Fibroblast of villous mesenchyme (primary cell): ENCODE measurements at regions not wholly inside any gene's neighbourhood (a gene's known extent, or its start where the extent isn't known, plus 50 kb on each side); places are given as distances from the start of the nearest gene placed in this dataset.

Experiments used
- DNase-seq: peaks from one replicate; pipeline ENCODE4 v3.0.0-alpha.2; 2010; ENCODE audit warnings: low read depth
- H3K4me3 ChIP-seq: 2 replicates; pipeline ENCODE4 v1.5.1; 2011; ENCODE audit warnings: low read depth, mild to moderate bottlenecking, low read length
- CTCF ChIP-seq: IDR thresholded peaks from 2 replicates; pipeline ENCODE4 v1.5.1; 2012; ENCODE audit warnings: low read depth, mild to moderate bottlenecking, low read length; ENCODE audit not compliant: insufficient read depth

GRCh38 chr15:38646716-38647115 lies 82.1 kb upstream of the RASGRP1 start:
- no peak for DNase-seq
- H3K4me3 ChIP-seq, result no peak overlapping the region

GRCh38 chr15:38647683-38648082 lies 83.1 kb upstream of the RASGRP1 start:
- TF ChIP-seq CTCF, result peak; percentile 43
- peak; percentile 12 for DNase-seq
- H3K4me3 ChIP-seq, result no peak overlapping the region

More at GRCh38 chr15:38646716-38647115, 82.1 kb upstream of the RASGRP1 start:
- no peak for TF ChIP-seq CTCF

GRCh38 chr15:38648121-38648843 lies 83.7 kb upstream of the RASGRP1 start:
- DNase-seq, result no peak
- H3K4me3 ChIP-seq, result no peak overlapping the region
- TF ChIP-seq CTCF, result no peak

GRCh38 chr15:38650384-38650783 lies 85.8 kb upstream of the RASGRP1 start:
- DNase-seq, result no peak
- TF ChIP-seq CTCF, result no peak
- no peak overlapping the region for H3K4me3 ChIP-seq

GRCh38 chr15:38650936-38651327 lies 86.3 kb upstream of the RASGRP1 start:
- TF ChIP-seq CTCF, result no peak
- H3K4me3 ChIP-seq, result no peak overlapping the region
- no peak for DNase-seq

GRCh38 chr15:38651328-38652038 lies 86.9 kb upstream of the RASGRP1 start:
- no peak overlapping the region for H3K4me3 ChIP-seq
- no peak for TF ChIP-seq CTCF
- DNase-seq, result no peak
